ENCODE measurements at regions not wholly inside any gene's neighbourhood (a gene's known extent, or its start where the extent isn't known, plus 50 kb on each side); places are given as distances from the start of the nearest gene placed in this dataset.

DNA sequence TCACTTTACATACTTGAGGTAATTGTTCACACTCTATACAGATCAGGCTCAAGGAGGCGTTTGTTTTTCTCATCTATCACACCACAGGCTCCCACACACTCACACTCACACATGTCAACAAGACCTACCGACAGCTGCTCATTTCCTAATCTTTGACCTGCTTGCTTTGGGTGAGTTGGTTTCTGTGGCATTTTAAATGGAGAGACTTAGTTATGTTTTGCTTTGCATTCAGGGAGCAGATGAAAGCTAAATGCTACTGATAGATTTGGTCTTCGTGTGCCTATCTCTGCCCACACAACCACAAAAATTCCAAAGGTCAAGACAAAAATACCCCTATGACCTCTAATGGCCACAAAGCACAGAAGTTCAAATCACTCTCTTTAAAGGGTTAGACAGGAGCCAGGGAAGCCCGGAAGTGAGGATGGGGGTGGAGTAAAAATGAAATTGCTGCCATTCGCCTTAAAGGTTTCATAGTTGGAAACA, 203.5 kb upstream of the G2E3 start:
- Histone ChIP-seq H4K20me1 (replicated peaks; ENCODE audit: insufficient read depth) (no peaks in the 10 kb centered on the region), H2AFZ (no peak overlapping the region), H3K9me2 (ENCODE audit: insufficient read depth) (no peaks in the 10 kb centered on the region), H3K36me3 (ENCODE audit: insufficient read depth) (no peaks in the 10 kb centered on the region), H3F3A (replicated peaks; ENCODE audit: low read depth) (no peaks in the 10 kb centered on the region), H3K4me2 (no peak overlapping the region), H3K79me2 (replicated peaks; ENCODE audit: insufficient read depth) (no peaks in the 10 kb centered on the region), H3K4me3 (no peak overlapping the region), H3K4me1 (ENCODE audit: insufficient read depth) (peaks cover under 1% of the 10 kb centered on the region; the same call in 1 of the 2 replicates), H3K27ac (ENCODE audit: low read depth) (no peak overlapping the region), H3K27me3 (ENCODE audit: insufficient read depth) (no peaks in the 10 kb centered on the region)
- no peak for DNase-seq (ENCODE audit: low spot score)
- 0 out of 3 replicates have a peak, but pooled peaks cover 4% of the 10 kb centered on the region for H3K36me3 Mint-ChIP-seq (ENCODE audit: low read depth)
- TF ChIP-seq CREB1 (CRISPR knock-in tag; IDR thresholded peaks at IDR 0.05; ENCODE audit: low read depth) (no peak), NANOG (IDR thresholded peaks at IDR 0.05; ENCODE audit: borderline replicate concordance) (no peak), STAT1 (IDR thresholded peaks at IDR 0.05; ENCODE audit: unreplicated experiment) (no peak), JUNB (IDR thresholded peaks at IDR 0.05; ENCODE audit: unreplicated experiment) (no peak), POLR2AphosphoS5 (IDR thresholded peaks at IDR 0.05; ENCODE audit: low read depth) (no peak), ZNF331 (CRISPR knock-in tag; IDR thresholded peaks at IDR 0.05; ENCODE audit: low read depth) (no peak), EZH2phosphoT487 (IDR thresholded peaks at IDR 0.05; ENCODE audit: unreplicated experiment) (no peak), ZNF114 (CRISPR knock-in tag; IDR thresholded peaks at IDR 0.05) (no peak), EZH2 (IDR thresholded peaks at IDR 0.05; ENCODE audit: low read depth, unreplicated experiment) (no peak)
- TF ChIP-seq, protein P1, sequence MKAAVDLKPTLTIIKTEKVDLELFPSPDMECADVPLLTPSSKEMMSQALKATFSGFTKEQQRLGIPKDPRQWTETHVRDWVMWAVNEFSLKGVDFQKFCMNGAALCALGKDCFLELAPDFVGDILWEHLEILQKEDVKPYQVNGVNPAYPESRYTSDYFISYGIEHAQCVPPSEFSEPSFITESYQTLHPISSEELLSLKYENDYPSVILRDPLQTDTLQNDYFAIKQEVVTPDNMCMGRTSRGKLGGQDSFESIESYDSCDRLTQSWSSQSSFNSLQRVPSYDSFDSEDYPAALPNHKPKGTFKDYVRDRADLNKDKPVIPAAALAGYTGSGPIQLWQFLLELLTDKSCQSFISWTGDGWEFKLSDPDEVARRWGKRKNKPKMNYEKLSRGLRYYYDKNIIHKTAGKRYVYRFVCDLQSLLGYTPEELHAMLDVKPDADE (IDR thresholded peaks at IDR 0.05): no peak
- TF ChIP-seq, protein P2, sequence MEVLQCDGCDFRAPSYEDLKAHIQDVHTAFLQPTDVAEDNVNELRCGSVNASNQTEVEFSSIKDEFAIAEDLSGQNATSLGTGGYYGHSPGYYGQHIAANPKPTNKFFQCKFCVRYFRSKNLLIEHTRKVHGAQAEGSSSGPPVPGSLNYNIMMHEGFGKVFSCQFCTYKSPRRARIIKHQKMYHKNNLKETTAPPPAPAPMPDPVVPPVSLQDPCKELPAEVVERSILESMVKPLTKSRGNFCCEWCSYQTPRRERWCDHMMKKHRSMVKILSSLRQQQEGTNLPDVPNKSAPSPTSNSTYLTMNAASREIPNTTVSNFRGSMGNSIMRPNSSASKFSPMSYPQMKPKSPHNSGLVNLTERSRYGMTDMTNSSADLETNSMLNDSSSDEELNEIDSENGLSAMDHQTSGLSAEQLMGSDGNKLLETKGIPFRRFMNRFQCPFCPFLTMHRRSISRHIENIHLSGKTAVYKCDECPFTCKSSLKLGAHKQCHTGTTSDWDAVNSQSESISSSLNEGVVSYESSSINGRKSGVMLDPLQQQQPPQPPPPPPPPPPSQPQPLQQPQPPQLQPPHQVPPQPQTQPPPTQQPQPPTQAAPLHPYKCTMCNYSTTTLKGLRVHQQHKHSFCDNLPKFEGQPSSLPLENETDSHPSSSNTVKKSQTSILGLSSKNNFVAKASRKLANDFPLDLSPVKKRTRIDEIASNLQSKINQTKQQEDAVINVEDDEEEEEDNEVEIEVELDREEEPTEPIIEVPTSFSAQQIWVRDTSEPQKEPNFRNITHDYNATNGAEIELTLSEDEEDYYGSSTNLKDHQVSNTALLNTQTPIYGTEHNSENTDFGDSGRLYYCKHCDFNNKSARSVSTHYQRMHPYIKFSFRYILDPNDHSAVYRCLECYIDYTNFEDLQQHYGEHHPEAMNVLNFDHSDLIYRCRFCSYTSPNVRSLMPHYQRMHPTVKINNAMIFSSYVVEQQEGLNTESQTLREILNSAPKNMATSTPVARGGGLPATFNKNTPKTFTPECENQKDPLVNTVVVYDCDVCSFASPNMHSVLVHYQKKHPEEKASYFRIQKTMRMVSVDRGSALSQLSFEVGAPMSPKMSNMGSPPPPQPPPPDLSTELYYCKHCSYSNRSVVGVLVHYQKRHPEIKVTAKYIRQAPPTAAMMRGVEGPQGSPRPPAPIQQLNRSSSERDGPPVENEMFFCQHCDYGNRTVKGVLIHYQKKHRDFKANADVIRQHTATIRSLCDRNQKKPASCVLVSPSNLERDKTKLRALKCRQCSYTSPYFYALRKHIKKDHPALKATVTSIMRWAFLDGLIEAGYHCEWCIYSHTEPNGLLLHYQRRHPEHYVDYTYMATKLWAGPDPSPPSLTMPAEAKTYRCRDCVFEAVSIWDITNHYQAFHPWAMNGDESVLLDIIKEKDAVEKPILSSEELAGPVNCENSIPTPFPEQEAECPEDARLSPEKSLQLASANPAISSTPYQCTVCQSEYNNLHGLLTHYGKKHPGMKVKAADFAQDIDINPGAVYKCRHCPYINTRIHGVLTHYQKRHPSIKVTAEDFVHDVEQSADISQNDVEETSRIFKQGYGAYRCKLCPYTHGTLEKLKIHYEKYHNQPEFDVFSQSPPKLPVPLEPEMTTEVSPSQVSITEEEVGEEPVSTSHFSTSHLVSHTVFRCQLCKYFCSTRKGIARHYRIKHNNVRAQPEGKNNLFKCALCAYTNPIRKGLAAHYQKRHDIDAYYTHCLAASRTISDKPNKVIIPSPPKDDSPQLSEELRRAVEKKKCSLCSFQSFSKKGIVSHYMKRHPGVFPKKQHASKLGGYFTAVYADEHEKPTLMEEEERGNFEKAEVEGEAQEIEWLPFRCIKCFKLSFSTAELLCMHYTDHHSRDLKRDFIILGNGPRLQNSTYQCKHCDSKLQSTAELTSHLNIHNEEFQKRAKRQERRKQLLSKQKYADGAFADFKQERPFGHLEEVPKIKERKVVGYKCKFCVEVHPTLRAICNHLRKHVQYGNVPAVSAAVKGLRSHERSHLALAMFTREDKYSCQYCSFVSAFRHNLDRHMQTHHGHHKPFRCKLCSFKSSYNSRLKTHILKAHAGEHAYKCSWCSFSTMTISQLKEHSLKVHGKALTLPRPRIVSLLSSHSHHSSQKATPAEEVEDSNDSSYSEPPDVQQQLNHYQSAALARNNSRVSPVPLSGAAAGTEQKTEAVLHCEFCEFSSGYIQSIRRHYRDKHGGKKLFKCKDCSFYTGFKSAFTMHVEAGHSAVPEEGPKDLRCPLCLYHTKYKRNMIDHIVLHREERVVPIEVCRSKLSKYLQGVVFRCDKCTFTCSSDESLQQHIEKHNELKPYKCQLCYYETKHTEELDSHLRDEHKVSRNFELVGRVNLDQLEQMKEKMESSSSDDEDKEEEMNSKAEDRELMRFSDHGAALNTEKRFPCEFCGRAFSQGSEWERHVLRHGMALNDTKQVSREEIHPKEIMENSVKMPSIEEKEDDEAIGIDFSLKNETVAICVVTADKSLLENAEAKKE (CRISPR knock-in tag; IDR thresholded peaks at IDR 0.05): no peak
- TF ChIP-seq, protein P3, sequence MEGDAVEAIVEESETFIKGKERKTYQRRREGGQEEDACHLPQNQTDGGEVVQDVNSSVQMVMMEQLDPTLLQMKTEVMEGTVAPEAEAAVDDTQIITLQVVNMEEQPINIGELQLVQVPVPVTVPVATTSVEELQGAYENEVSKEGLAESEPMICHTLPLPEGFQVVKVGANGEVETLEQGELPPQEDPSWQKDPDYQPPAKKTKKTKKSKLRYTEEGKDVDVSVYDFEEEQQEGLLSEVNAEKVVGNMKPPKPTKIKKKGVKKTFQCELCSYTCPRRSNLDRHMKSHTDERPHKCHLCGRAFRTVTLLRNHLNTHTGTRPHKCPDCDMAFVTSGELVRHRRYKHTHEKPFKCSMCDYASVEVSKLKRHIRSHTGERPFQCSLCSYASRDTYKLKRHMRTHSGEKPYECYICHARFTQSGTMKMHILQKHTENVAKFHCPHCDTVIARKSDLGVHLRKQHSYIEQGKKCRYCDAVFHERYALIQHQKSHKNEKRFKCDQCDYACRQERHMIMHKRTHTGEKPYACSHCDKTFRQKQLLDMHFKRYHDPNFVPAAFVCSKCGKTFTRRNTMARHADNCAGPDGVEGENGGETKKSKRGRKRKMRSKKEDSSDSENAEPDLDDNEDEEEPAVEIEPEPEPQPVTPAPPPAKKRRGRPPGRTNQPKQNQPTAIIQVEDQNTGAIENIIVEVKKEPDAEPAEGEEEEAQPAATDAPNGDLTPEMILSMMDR (conservative IDR thresholded peaks at IDR 0.05; ENCODE audit: low read depth in 2 of 2): no peak
- TF ChIP-seq, protein P4, sequence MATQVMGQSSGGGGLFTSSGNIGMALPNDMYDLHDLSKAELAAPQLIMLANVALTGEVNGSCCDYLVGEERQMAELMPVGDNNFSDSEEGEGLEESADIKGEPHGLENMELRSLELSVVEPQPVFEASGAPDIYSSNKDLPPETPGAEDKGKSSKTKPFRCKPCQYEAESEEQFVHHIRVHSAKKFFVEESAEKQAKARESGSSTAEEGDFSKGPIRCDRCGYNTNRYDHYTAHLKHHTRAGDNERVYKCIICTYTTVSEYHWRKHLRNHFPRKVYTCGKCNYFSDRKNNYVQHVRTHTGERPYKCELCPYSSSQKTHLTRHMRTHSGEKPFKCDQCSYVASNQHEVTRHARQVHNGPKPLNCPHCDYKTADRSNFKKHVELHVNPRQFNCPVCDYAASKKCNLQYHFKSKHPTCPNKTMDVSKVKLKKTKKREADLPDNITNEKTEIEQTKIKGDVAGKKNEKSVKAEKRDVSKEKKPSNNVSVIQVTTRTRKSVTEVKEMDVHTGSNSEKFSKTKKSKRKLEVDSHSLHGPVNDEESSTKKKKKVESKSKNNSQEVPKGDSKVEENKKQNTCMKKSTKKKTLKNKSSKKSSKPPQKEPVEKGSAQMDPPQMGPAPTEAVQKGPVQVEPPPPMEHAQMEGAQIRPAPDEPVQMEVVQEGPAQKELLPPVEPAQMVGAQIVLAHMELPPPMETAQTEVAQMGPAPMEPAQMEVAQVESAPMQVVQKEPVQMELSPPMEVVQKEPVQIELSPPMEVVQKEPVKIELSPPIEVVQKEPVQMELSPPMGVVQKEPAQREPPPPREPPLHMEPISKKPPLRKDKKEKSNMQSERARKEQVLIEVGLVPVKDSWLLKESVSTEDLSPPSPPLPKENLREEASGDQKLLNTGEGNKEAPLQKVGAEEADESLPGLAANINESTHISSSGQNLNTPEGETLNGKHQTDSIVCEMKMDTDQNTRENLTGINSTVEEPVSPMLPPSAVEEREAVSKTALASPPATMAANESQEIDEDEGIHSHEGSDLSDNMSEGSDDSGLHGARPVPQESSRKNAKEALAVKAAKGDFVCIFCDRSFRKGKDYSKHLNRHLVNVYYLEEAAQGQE (IDR thresholded peaks at IDR 0.05; ENCODE audit: unreplicated experiment): no peak
- no peak for ATAC-seq
- peaks cover 5% of the 10 kb centered on the region for H3K4me1 Mint-ChIP-seq
- H3K9me3 Mint-ChIP-seq: peaks cover 3% of the 10 kb centered on the region; the same call in 1 of the 3 replicates
- H3K27me3 Mint-ChIP-seq (ENCODE audit: insufficient read depth, low read depth, poor library complexity): peaks cover 2% of the 10 kb centered on the region
- H3K27ac Mint-ChIP-seq: no peak overlapping the region
- no peak overlapping the region for H3K4me3 Mint-ChIP-seq

Measured in GM23338 (cell line).